Activated naive CD4-positive, alpha-beta T cell treated with anti-CD3 and anti-CD28 coated beads for 36 hours (primary cell): ENCODE measurements at regions not wholly inside any gene's neighbourhood (a gene's known extent, or its start where the extent isn't known, plus 50 kb on each side); places are given as distances from the start of the nearest gene placed in this dataset.

Source experiments
- CTCF ChIA-PET: fragments of 350-600 bp; sonication (Branson Sonifier 250); formaldehyde crosslinking; loops from one replicate; lab custom pipeline; 2021; ENCODE audit warnings: antibody characterized with exemption; lab: Charles Lee
- DNase-seq: peaks from one replicate; pipeline ENCODE4 v3.0.0-alpha.2; 2020
- H3K27ac Mint-ChIP-seq: one replicate; pipeline ENCODE4 v1.8.0; 2021; ENCODE audit warnings: mild to moderate bottlenecking, mixed read lengths
- H3K27me3 Mint-ChIP-seq: one replicate; pipeline ENCODE4 v1.8.0; 2021; ENCODE audit warnings: low read depth, mixed read lengths
- H3K36me3 Mint-ChIP-seq: one replicate; pipeline ENCODE4 v1.8.0; 2021; ENCODE audit warnings: low read depth, mixed read lengths
- H3K4me1 Mint-ChIP-seq: one replicate; pipeline ENCODE4 v1.8.0; 2021; ENCODE audit warnings: low read depth, mixed read lengths
- H3K4me3 Mint-ChIP-seq: one replicate; pipeline ENCODE4 v1.8.0; 2021; ENCODE audit warnings: mild to moderate bottlenecking, moderate library complexity, mixed read lengths
- H3K9me3 Mint-ChIP-seq: one replicate; pipeline ENCODE4 v1.8.0; 2021; ENCODE audit warnings: mixed read lengths
- intact Hi-C: fragments of 100-400 bp; cut with micrococcal nuclease; formaldehyde crosslinking; loops from one replicate; pipeline ENCODE4 v1.15.1; 2023

GRCh38 chr22:22748297-22748743 lies 103.9 kb downstream of the GGTLC2 start:
- CTCF ChIA-PET, result interaction anchor here (0.7 to 1.6 kb wide), 3 partner anchors 22 to 45 kb away, joined by 3 read pairs; no protein-coding TSS in a partner anchor
- Mint-ChIP-seq H3K9me3 (no peaks in the 10 kb centered on the region), H3K27ac (no peak overlapping the region), H3K4me3 (no peak overlapping the region), H3K4me1 (peaks cover 4% of the 10 kb centered on the region), H3K36me3 (no peaks in the 10 kb centered on the region), H3K27me3 (peaks cover 2% of the 10 kb centered on the region)
- peak; percentile 58 for DNase-seq
- intact Hi-C loops, result no loop called here

GRCh38 chr22:22748756-22749155 lies 104.3 kb downstream of the GGTLC2 start:
- intact Hi-C loops, result no loop called here

DNA sequence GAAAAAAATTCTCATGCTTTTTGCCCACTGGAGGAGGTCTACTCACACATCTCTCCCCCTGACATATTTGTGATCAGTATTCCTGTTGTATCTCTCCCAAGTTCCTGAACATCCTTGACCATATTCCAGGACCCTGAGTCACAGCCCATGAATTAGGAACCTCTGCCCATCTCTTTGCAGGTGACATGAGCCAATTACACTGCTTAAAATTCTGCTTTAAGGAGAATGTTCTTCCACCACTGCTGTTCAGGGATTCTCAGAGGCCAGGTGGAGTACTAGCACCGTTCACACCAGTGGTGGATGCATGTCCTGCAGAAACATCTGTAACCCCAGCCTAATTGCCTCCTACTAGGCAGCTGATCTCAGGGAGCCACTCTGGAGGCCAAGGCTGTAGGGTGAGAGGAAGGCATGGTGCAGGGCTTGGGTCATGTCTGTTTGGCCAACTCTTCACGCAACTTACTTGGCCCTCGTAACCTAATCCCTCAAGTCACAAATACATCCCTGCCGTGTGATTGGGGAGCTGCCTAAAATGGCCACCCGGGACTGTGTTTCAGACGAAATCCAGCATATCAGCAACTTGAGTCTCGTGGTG lies 104.8 kb downstream of the GGTLC2 start:
- intact Hi-C loops, result no loop called here
- no peaks in the 10 kb centered on the region for H3K27me3 Mint-ChIP-seq
- H3K4me1 Mint-ChIP-seq, result peaks cover 11% of the 10 kb centered on the region
- H3K36me3 Mint-ChIP-seq, result no peaks in the 10 kb centered on the region
- H3K27ac Mint-ChIP-seq, result no peak overlapping the region
- CTCF ChIA-PET, result interaction anchor here (0.8 to 1.6 kb wide), 4 partner anchors 21 to 65 kb away, joined by 3 to 4 read pairs (median 3); no protein-coding TSS in a partner anchor
- no peak for DNase-seq
- H3K9me3 Mint-ChIP-seq, result no peaks in the 10 kb centered on the region
- no peak overlapping the region for H3K4me3 Mint-ChIP-seq

More at GRCh38 chr22:22748756-22749155, 104.3 kb downstream of the GGTLC2 start:
- no peak for DNase-seq
- Mint-ChIP-seq H3K4me3 (no peak overlapping the region), H3K27me3 (no peaks in the 10 kb centered on the region), H3K9me3 (no peaks in the 10 kb centered on the region), H3K27ac (no peak overlapping the region), H3K4me1 (peaks cover 8% of the 10 kb centered on the region), H3K36me3 (no peaks in the 10 kb centered on the region)
- CTCF ChIA-PET, result interaction anchor here (0.7 to 1.6 kb wide), 4 partner anchors 21 to 46 kb away, joined by 3 to 4 read pairs (median 3); no protein-coding TSS in a partner anchor

- intact Hi-C loops, result no loop called here
- no peak overlapping the region for H3K4me3 Mint-ChIP-seq
Measured at GRCh38 chr22:22750335-22751042, 106.1 kb downstream of the GGTLC2 start.

DNA sequence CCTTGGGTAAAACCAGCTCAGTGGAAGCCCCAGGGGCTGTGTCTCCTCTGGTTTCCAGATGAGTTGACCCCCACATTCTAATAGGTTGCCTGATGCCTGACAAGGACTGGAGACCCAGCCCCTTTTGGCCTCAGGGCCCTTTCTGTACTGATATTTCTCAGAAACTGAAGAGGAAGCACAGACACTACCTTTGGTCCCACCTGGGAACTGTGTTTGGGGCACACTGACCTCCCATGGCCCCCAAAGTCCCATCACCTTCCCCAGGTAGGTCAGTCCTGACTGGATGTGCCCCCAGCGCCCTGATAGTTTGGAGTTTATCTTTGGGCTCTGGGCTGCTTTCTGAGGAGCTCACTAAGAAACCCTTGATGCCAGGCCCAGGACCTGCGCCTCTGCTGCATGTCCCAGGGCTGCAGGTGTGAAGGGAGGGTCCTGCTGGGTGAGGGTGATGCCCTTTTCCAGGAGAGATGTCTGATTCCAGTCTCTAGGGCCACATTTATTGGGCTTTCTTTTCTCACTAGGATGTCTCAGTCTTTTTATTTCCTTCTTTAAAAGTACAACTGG lies 106.7 kb downstream of the GGTLC2 start:
- Mint-ChIP-seq H3K4me3 (no peak overlapping the region), H3K4me1 (peaks cover 11% of the 10 kb centered on the region), H3K36me3 (no peaks in the 10 kb centered on the region), H3K27me3 (no peaks in the 10 kb centered on the region), H3K27ac (no peak overlapping the region), H3K9me3 (no peaks in the 10 kb centered on the region)
- DNase-seq, result no peak
- intact Hi-C loops, result no loop called here
- CTCF ChIA-PET, result interaction anchor here (0.5 to 3.4 kb wide), 12 partner anchors 10 to 736 kb away, joined by 3 to 21 read pairs (median 3); no protein-coding TSS in a partner anchor

More at GRCh38 chr22:22750335-22751042, 106.1 kb downstream of the GGTLC2 start:
- Mint-ChIP-seq H3K27ac (no peak overlapping the region), H3K27me3 (no peaks in the 10 kb centered on the region), H3K4me1 (peaks cover 11% of the 10 kb centered on the region), H3K9me3 (no peaks in the 10 kb centered on the region), H3K36me3 (no peaks in the 10 kb centered on the region)
- no peak for DNase-seq
- CTCF ChIA-PET, result interaction anchor here (0.5 to 1.7 kb wide), 6 partner anchors 14 to 736 kb away, joined by 3 to 4 read pairs (median 3); no protein-coding TSS in a partner anchor

DNA sequence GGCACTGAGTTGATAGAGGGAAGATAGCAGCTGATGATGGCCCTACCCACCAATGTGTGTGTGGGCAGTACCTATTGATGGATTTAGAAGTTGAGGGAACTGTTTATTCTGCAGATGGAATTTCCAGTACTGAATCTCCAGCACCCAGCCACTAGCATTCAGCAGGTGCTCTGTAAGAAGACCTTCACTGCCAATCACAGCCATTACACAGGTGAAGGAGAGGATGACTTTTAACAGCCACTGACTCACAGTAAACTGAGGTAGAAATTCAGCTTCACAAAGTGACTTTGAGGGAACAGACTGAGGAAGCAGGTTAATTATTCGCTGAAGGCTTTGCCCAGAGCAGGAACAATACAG lies 107.8 kb downstream of the GGTLC2 start:
- no peaks in the 10 kb centered on the region for H3K27me3 Mint-ChIP-seq
- intact Hi-C loops, result no loop called here
- no peak for DNase-seq
- no peaks in the 10 kb centered on the region for H3K9me3 Mint-ChIP-seq
- H3K4me3 Mint-ChIP-seq, result no peak overlapping the region
- H3K27ac Mint-ChIP-seq, result no peak overlapping the region
- no peaks in the 10 kb centered on the region for H3K36me3 Mint-ChIP-seq
- H3K4me1 Mint-ChIP-seq, result peaks cover 17% of the 10 kb centered on the region
- CTCF ChIA-PET, result interaction anchor here (0.8 to 3.4 kb wide), 12 partner anchors 11 to 203 kb away, joined by 3 to 30 read pairs (median 5); no protein-coding TSS in a partner anchor

- DNase-seq, result no peak
- intact Hi-C loops, result loop anchor here (1.0 kb wide), 2 partner anchors 131 to 203 kb away; no protein-coding TSS in a partner anchor
- Mint-ChIP-seq H3K27ac (peak overlapping the region; percentile 47), H3K9me3 (no peaks in the 10 kb centered on the region), H3K36me3 (no peaks in the 10 kb centered on the region), H3K4me3 (no peak overlapping the region), H3K4me1 (peaks cover 19% of the 10 kb centered on the region), H3K27me3 (no peaks in the 10 kb centered on the region)
- CTCF ChIA-PET, result interaction anchor here (0.6 to 3.4 kb wide), 33 partner anchors 8 to 330 kb away, joined by 3 to 30 read pairs (median 4); no protein-coding TSS in a partner anchor
Measured at GRCh38 chr22:22752556-22753477, 108.4 kb downstream of the GGTLC2 start.

DNA sequence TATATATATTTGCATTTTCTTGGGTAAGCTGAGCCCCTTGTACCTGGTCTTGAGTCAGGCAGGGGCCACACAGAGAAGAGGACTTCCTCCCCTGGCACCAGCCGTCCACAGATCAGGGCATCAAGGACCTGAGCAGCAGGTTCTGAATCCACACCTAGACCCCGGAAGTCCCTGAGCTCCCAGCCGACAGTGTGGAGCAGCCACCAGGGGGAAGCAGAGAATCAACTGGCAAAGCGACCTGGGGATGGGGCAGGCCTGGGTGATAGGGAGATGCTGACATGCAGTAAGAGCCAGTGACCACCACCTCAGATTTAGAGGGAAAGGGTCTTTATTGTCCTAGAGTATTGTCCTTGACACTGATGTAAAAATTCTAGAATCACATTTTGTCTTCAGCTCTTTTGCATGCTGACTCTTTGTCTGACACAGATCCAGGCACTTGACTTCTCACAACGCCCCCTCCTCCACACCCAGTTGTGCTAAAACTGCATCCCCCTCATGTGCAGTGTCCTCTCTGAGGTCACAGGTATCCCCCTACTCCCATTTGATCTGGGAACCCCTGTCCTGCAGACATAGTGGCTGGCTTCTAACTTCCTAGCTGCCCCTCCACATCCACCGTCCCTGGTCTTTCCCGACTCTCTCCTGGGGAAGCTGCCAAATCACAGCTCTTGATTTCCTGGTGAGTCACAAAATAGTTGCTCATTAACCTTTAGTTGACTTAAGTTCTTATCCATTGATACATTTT lies 109.3 kb downstream of the GGTLC2 start:
- intact Hi-C loops, result loop anchor here (1.0 kb wide), 2 partner anchors 131 to 203 kb away; no protein-coding TSS in a partner anchor
- DNase-seq, result peak; percentile 87
- Mint-ChIP-seq H3K36me3 (no peaks in the 10 kb centered on the region), H3K4me1 (peaks cover 19% of the 10 kb centered on the region), H3K4me3 (no peak overlapping the region), H3K27ac (no peak overlapping the region), H3K27me3 (no peaks in the 10 kb centered on the region), H3K9me3 (no peaks in the 10 kb centered on the region)
- CTCF ChIA-PET, result interaction anchor here (0.6 to 3.4 kb wide), 31 partner anchors 9 to 331 kb away, joined by 3 to 30 read pairs (median 4); no protein-coding TSS in a partner anchor

- CTCF ChIA-PET, result interaction anchor here (1.1 to 3.4 kb wide), 14 partner anchors 9 to 332 kb away, joined by 3 to 30 read pairs (median 7); no protein-coding TSS in a partner anchor
- no peaks in the 10 kb centered on the region for H3K36me3 Mint-ChIP-seq
- no peak overlapping the region for H3K4me3 Mint-ChIP-seq
- no peak for DNase-seq
- no peaks in the 10 kb centered on the region for H3K9me3 Mint-ChIP-seq
- H3K27me3 Mint-ChIP-seq, result no peaks in the 10 kb centered on the region
- intact Hi-C loops, result no loop called here
- H3K4me1 Mint-ChIP-seq, result peaks cover 19% of the 10 kb centered on the region
- no peak overlapping the region for H3K27ac Mint-ChIP-seq
Measured at GRCh38 chr22:22754268-22754657, 109.8 kb downstream of the GGTLC2 start.

GRCh38 chr22:22754961-22755777 lies 110.8 kb downstream of the GGTLC2 start:
- Mint-ChIP-seq H3K4me3 (no peak overlapping the region), H3K27me3 (no peaks in the 10 kb centered on the region), H3K9me3 (no peaks in the 10 kb centered on the region), H3K4me1 (peaks cover 19% of the 10 kb centered on the region), H3K36me3 (no peaks in the 10 kb centered on the region), H3K27ac (no peak overlapping the region)
- intact Hi-C loops, result no loop called here
- DNase-seq, result no peak
- CTCF ChIA-PET, result interaction anchor here (2.5 kb wide), 1 partner anchor 10 kb away, joined by 14 read pairs; no protein-coding TSS in a partner anchor
